Retinal pigment epithelial cell (primary cell): ENCODE measurements at regions not wholly inside any gene's neighbourhood (a gene's known extent, or its start where the extent isn't known, plus 50 kb on each side); places are given as distances from the start of the nearest gene placed in this dataset.

ENCODE experiments used
- DNase-seq: peaks from one replicate; pipeline ENCODE4 v3.0.0-alpha.2; 2010; ENCODE audit warnings: low read depth
- H3K4me3 ChIP-seq: 2 replicates; pipeline ENCODE4 v1.5.1; 2011; ENCODE audit warnings: mild to moderate bottlenecking, low read length, control low read depth, moderate library complexity
- CTCF ChIP-seq: conservative IDR thresholded peaks from 2 replicates; pipeline ENCODE4 v1.5.1; 2011; ENCODE audit warnings: low read depth, low read length, control low read depth, inconsistent platforms

DNA sequence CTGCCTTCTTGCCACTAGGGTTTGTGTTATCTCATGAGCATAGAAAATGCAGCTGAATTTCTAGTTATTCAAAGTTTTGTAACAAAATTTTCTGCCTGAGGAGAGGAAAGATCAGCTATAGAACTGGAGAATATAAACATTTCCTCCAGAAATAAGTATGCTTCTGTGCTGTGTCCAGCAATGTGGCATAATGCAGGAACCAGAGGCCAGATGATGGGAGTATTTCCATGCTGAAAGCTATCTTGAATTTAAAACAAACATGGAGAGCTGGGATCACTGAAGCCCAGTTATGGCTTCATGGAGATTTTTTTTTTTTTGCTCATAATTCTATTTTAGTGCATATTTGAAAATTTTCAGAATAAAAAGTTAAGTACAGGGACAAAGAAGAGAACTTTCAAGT is 608.2 kb downstream of the SOX6 start:
- no peak for DNase-seq
- H3K4me3 ChIP-seq = no peak overlapping the region
- TF ChIP-seq CTCF = no peak

DNA sequence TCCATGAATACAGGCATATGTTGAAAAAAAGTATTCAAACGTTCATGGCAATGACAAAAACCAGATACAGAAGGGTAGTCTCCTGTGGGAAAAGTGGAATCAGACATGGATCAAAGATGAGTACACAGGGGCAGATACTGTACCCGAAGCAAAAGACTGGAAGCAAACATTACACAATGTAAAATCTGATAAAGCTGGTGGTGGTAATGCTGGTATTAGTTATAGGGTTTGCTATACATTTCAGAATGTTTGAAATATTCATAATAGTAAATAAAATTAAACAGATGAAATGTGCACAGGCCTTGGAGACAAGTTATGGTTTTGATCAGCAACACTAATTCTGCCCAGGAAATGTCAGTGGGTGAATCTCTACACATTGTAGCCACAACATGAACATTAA is 607.6 kb downstream of the SOX6 start:
- DNase-seq = no peak
- H3K4me3 ChIP-seq = no peak overlapping the region
- TF ChIP-seq CTCF = no peak

- H3K4me3 ChIP-seq = no peak overlapping the region
- TF ChIP-seq CTCF = no peak
- no peak for DNase-seq
Observed at GRCh38 chr11:15750535-15751308, 605.6 kb downstream of the SOX6 start.

- TF ChIP-seq CTCF = no peak
- no peak overlapping the region for H3K4me3 ChIP-seq
- no peak for DNase-seq
Observed at GRCh38 chr11:15754221-15754620, 602.1 kb downstream of the SOX6 start.

DNA sequence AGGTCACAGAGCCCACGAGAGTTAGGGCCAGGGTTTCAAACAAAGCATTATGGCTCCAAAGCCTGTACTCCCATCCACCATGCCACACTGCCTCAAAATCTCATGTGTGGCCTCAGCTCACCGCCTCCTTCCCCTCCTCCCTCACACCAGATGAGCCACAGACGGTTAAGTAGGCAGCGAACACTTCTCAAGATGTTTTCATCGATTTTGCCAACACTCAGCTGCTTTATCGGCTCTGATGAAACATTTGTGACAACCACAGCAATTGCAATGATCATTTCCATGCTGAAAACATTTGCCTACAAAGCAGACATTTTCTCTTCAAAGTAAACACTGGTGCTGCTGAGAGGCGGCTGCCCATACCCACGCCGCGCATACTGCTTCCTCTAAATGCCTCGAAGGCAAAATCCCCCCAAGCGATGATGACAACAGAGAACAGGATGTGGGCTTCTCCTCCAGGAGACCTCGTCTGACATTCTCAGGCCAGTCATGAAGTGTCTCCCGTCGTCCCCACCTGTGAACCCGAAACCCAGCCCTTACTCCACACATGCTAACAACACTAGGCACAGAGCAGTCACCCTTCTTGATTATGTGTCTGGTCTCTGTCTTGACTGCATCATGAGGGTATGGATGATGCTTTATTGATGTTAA is 599.2 kb downstream of the SOX6 start:
- H3K4me3 ChIP-seq = no peak overlapping the region
- no peak for TF ChIP-seq CTCF
- no peak for DNase-seq

DNA sequence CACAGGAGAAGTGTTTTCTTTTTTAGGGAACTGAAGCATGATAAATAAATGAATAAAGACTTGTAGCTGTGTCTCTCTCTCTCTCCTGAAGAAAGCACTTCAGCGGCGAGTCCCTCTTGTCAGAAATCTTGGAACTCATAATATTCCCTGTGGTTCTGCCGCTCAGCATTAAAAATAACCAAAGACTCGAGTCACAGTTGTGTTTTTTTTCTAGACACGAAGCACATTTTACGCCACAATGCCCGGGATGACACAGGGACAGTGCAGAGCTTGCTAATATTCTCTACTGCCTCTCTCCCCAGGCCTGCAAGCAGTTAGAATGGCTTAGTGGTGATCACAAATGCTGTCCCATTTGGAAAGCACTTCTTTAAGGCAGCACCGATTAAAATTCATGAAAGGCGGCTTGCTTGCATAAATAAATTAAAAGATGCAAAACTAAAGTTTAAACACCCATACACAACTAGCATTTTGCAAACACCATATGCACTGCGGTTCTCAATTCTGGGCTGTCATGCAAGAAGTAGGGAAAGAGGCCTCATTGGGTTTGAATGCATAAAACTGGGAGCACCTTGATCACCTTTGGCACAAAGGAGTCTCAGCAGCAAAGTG is 597.4 kb downstream of the SOX6 start:
- no peak for TF ChIP-seq CTCF
- DNase-seq = no peak
- H3K4me3 ChIP-seq = no peak overlapping the region
